IMR-90 (cell line): ENCODE measurements at regions not wholly inside any gene's neighbourhood (a gene's known extent, or its start where the extent isn't known, plus 50 kb on each side); places are given as distances from the start of the nearest gene placed in this dataset.

ENCODE experiments used
- ATAC-seq: fragments of 200-7000 bp; cut with Tn5 transposase; 2 replicates; pipeline ENCODE4 v1.9.1; 2020; ENCODE audit warnings: low read depth, mild to moderate bottlenecking, moderate library complexity
- BruUV-seq: library from RNA; stranded (reverse); fragments of 400-500 nt; replicated peaks from 2 replicates; lab custom pipeline; 2021; lab: Mats Ljungman, UMichigan
- CTCF ChIA-PET: fragments of 300-600 bp; formaldehyde crosslinking; extraction: SDS; loops from one replicate; lab custom pipeline; 2021; ENCODE audit warnings: antibody characterized with exemption; lab: Yijun Ruan, JAX
- POLR2A ChIA-PET: fragments of 300-600 bp; sonication (Branson Sonifier 250); formaldehyde crosslinking; loops from one replicate; lab custom pipeline; 2022; ENCODE audit warnings: antibody characterized with exemption; ENCODE audit not compliant: unreplicated experiment; lab: Charles Lee
- DNase-seq: peaks from one replicate; pipeline ENCODE4 v3.0.0; 2013
- H2AFZ ChIP-seq: replicated peaks from 2 replicates; pipeline ENCODE3; 2013; ENCODE audit warnings: low read length, mild to moderate bottlenecking; ENCODE audit not compliant: poor library complexity
- H2AK5ac ChIP-seq: 2 replicates; pipeline ENCODE4 v1.6.1; 2013; ENCODE audit warnings: low read depth, low read length, inconsistent platforms
- H2AK9ac ChIP-seq: replicated peaks from 2 replicates; pipeline ENCODE3; 2013; ENCODE audit warnings: mild to moderate bottlenecking, low read depth, low read length, moderate library complexity; ENCODE audit not compliant: poor library complexity
- H2BK120ac ChIP-seq: 2 replicates; pipeline ENCODE4 v1.6.1; 2013; ENCODE audit warnings: low read depth, low read length, inconsistent platforms
- H2BK15ac ChIP-seq: 3 replicates; pipeline ENCODE4 v1.6.1; 2013; ENCODE audit warnings: low read depth, low read length, inconsistent platforms
- H2BK20ac ChIP-seq: 2 replicates; pipeline ENCODE4 v1.6.1; 2013; ENCODE audit warnings: low read depth, mild to moderate bottlenecking, inconsistent platforms, low read length, moderate library complexity
- H2BK5ac ChIP-seq: 2 replicates; pipeline ENCODE4 v1.6.1; 2013; ENCODE audit warnings: mild to moderate bottlenecking, low read depth, low read length, inconsistent platforms; ENCODE audit not compliant: poor library complexity, severe bottlenecking
- H3K14ac ChIP-seq: replicated peaks from 2 replicates; pipeline ENCODE4 v1.6.1; 2013; ENCODE audit warnings: low read depth, low read length, inconsistent platforms
- H3K18ac ChIP-seq: 2 replicates; pipeline ENCODE4 v1.6.1; 2013; ENCODE audit warnings: low read depth, low read length, control low read depth
- H3K23ac ChIP-seq: 2 replicates; pipeline ENCODE4 v1.6.1; 2013; ENCODE audit warnings: low read depth, low read length, inconsistent platforms
- H3K27ac ChIP-seq: 2 replicates; pipeline ENCODE4 v1.5.1; 2013; ENCODE audit warnings: mild to moderate bottlenecking, control low read depth, low read length; ENCODE audit not compliant: insufficient read depth
- H3K27me3 ChIP-seq: 2 replicates; pipeline ENCODE4 v1.6.1; 2013; ENCODE audit warnings: low read length; ENCODE audit not compliant: control insufficient read depth, insufficient read depth
- H3K36me3 ChIP-seq: 2 replicates; pipeline ENCODE4 v1.6.1; 2013; ENCODE audit warnings: low read length, mixed read lengths; ENCODE audit not compliant: control insufficient read depth, insufficient read depth
- H3K4ac ChIP-seq: 2 replicates; pipeline ENCODE4 v1.6.1; 2013; ENCODE audit warnings: low read depth, low read length, inconsistent platforms
- H3K4me1 ChIP-seq: 2 replicates; pipeline ENCODE4 v1.6.1; 2013; ENCODE audit warnings: low read length, mixed read lengths; ENCODE audit not compliant: control insufficient read depth, insufficient read depth
- H3K4me2 ChIP-seq: 2 replicates; pipeline ENCODE4 v1.6.1; 2013; ENCODE audit warnings: low read depth, mild to moderate bottlenecking, control low read depth, low read length, moderate library complexity
- H3K4me3 ChIP-seq: 2 replicates; pipeline ENCODE4 v1.5.1; 2013; ENCODE audit warnings: low read depth, mild to moderate bottlenecking, control low read depth, low read length, moderate library complexity; ENCODE audit not compliant: insufficient read depth
- H3K56ac ChIP-seq: 2 replicates; pipeline ENCODE4 v1.6.1; 2013; ENCODE audit warnings: low read length, inconsistent platforms; ENCODE audit not compliant: insufficient read depth; ENCODE audit errors: extremely low read depth
- H3K79me1 ChIP-seq, 2 experiments: 2 replicates each; pipeline ENCODE4 v1.6.1; 2013; ENCODE audit warnings: low read length in 2 of 2, inconsistent platforms in 1 of 2, low read depth in 1 of 2
- H3K9ac ChIP-seq: 2 replicates; pipeline ENCODE4 v1.6.1; 2013; ENCODE audit warnings: low read depth, low read length, control low read depth
- H3K9me1 ChIP-seq: 2 replicates; pipeline ENCODE4 v1.6.1; 2013; ENCODE audit warnings: low read length, inconsistent platforms; ENCODE audit not compliant: insufficient read depth
- H3K9me3 ChIP-seq: 2 replicates; pipeline ENCODE4 v1.6.1; 2013; ENCODE audit warnings: low read length; ENCODE audit not compliant: control insufficient read depth, insufficient read depth
- H4K20me1 ChIP-seq: 2 replicates; pipeline ENCODE4 v1.6.1; 2013; ENCODE audit warnings: low read length, inconsistent platforms; ENCODE audit not compliant: insufficient read depth
- H4K5ac ChIP-seq: 2 replicates; pipeline ENCODE4 v1.6.1; 2013; ENCODE audit warnings: mild to moderate bottlenecking, low read depth, low read length, control low read depth
- H4K8ac ChIP-seq, 2 experiments: 2 replicates each; pipeline ENCODE4 v1.6.1; 2013; ENCODE audit warnings: low read depth in 2 of 2, low read length in 2 of 2, control low read depth in 1 of 2, inconsistent platforms in 1 of 2
- H4K91ac ChIP-seq: 2 replicates; pipeline ENCODE4 v1.6.1; 2013; ENCODE audit warnings: low read depth, low read length, inconsistent platforms; ENCODE audit not compliant: insufficient read depth
- CEBPB ChIP-seq: IDR thresholded peaks from 2 replicates; pipeline ENCODE4 v1.6.1; 2012; ENCODE audit warnings: low read depth, low read length, improper control_type of control experiment
- MAZ ChIP-seq: IDR thresholded peaks from 2 replicates; pipeline ENCODE4 v1.6.1; 2012; ENCODE audit warnings: low read depth, mild to moderate bottlenecking, low read length, improper control_type of control experiment, moderate library complexity, borderline replicate concordance
- WGBS, 2 experiments: methylation state at CpG; one replicate each; pipeline versions ENCODE4 v1.1.5 to v1.1.7; 2013; ENCODE audit warnings: missing lambda C conversion rate in 2 of 2; ENCODE audit not compliant: insufficient read length in 1 of 2; ENCODE audit errors: extremely low coverage in 2 of 2; 5-methylcytosine and 5-hydroxymethylcytosine counted together
- dilution Hi-C: fragments of 300-500 bp; cut with HindIII; formaldehyde crosslinking; loops from one replicate; pipeline ENCODE4 v1.14.3; 2018; ENCODE audit warnings: low sequenced_read_pairs; ENCODE audit not compliant: unreplicated experiment
- in situ Hi-C: fragments of 300-500 bp; cut with MboI; formaldehyde crosslinking; loops from 3 replicates; pipeline ENCODE4 v1.14.3; 2019; ENCODE audit warnings: low sequenced_read_pairs, inconsistent platforms, mixed read lengths
- intact Hi-C: fragments of 100-400 bp; cut with micrococcal nuclease; formaldehyde crosslinking; loops from 2 replicates; pipeline ENCODE4 v1.10.0; 2022

- POLR2A ChIA-PET, result no interaction called here
- H3K14ac ChIP-seq, result no peak overlapping the region
- H2AFZ ChIP-seq, result no peak overlapping the region
Measured at GRCh38 chr6:113127786-113128419, 729.2 kb upstream of the MARCKS start.

More at GRCh38 chr6:113127786-113128419, 729.2 kb upstream of the MARCKS start:
- no TSS peak for BruUV-seq
- Histone ChIP-seq H2BK5ac (no peak overlapping the region), H3K4me1 (no peaks in the 10 kb centered on the region), H2BK15ac (peak overlapping the region; percentile 48; the same call in 1 of the 3 replicates), H4K91ac (no peak overlapping the region), H2AK5ac (no peak overlapping the region), H3K27me3 (no peaks in the 10 kb centered on the region), H3K4me3 (no peak overlapping the region), H3K56ac (no peak overlapping the region), H3K18ac (no peak overlapping the region), H2AK9ac (no peak overlapping the region), H3K9me1 (no peaks in the 10 kb centered on the region), H3K4ac (no peak overlapping the region), H3K36me3 (no peaks in the 10 kb centered on the region), H3K4me2 (no peak overlapping the region), H3K27ac (no peak overlapping the region), H3K79me1 (no peaks in the 10 kb centered on the region), H4K20me1 (no peaks in the 10 kb centered on the region), H4K5ac (no peak overlapping the region), H4K8ac (no peak overlapping the region), H3K9me3 (no peaks in the 10 kb centered on the region), H3K9ac (no peak overlapping the region), H3K23ac (no peak overlapping the region), H2BK20ac (no peak overlapping the region), H2BK120ac (no peak overlapping the region)
- CTCF ChIA-PET, result no interaction called here
- TF ChIP-seq CEBPB (0 out of 2 replicates have a peak, but pooled peaks have one; percentile 20), MAZ (no peak)
- in situ Hi-C loops (no loop called here), dilution Hi-C loops (no loop called here), intact Hi-C loops (loop anchor here (10.0 kb wide), 3 partner anchors 307 to 547 kb away; no protein-coding TSS in a partner anchor)
- no peak for DNase-seq
- WGBS, 2 experiments, result 100% methylated on average over 1 of the region's 5 CpGs; no CpG with 5 or more reads in 1 of the 2 experiments
- no peak for ATAC-seq
